HepG2 (cell line): ENCODE measurements at regions not wholly inside any gene's neighbourhood (a gene's known extent, or its start where the extent isn't known, plus 50 kb on each side); places are given as distances from the start of the nearest gene placed in this dataset.

Experiments
- CCAR2 ChIP-seq: fragments of 200-400 bp; formaldehyde crosslinking; optimal IDR thresholded peaks from 2 replicates; pipeline ENCODE3; 2018; ENCODE audit warnings: low read depth, mild to moderate bottlenecking, low read length, moderate library complexity
- ETV5 ChIP-seq: IDR thresholded peaks from 2 replicates; pipeline ENCODE4 v1.6.1; 2018; ENCODE audit warnings: missing biosample characterization, missing genetic modification reagents, inconsistent platforms, borderline replicate concordance
- FOXK2 ChIP-seq: fragments of 450-650 bp; IDR thresholded peaks from 2 replicates; pipeline ENCODE4 v1.6.1; 2016
- GLI4 ChIP-seq: sonication (generic); formaldehyde crosslinking; IDR thresholded peaks from 2 replicates; pipeline ENCODE4 v1.5.1; 2020; ENCODE audit warnings: missing genetic modification reagents, mild to moderate bottlenecking, moderate library complexity, borderline replicate concordance
- MED8 ChIP-seq: sonication (generic); formaldehyde crosslinking; IDR thresholded peaks from 2 replicates; pipeline ENCODE4 v1.8.1; 2023; ENCODE audit warnings: mild to moderate bottlenecking, missing genetic modification reagents; ENCODE audit not compliant: insufficient replicate concordance
- NFIC ChIP-seq: IDR thresholded peaks from 2 replicates; pipeline ENCODE4 v1.6.1; 2012; ENCODE audit warnings: mild to moderate bottlenecking, low read length, inconsistent platforms
- NR3C1 ChIP-seq: sonication (generic); formaldehyde crosslinking; IDR thresholded peaks from 2 replicates; pipeline ENCODE4 v1.4.0; 2020; ENCODE audit warnings: missing genetic modification reagents
- PHF5A ChIP-seq: IDR thresholded peaks from one replicate; pipeline ENCODE4 v1.6.1; 2018; ENCODE audit warnings: low read depth, missing genetic modification reagents; ENCODE audit not compliant: unreplicated experiment
- SOX5 ChIP-seq: IDR thresholded peaks from 2 replicates; pipeline ENCODE4 v1.6.1; 2016; ENCODE audit warnings: borderline replicate concordance
- SYNCRIP ChIP-seq: fragments of 200-400 bp; formaldehyde crosslinking; IDR thresholded peaks from 2 replicates; pipeline ENCODE4 v1.6.1; 2018; ENCODE audit warnings: mild to moderate bottlenecking, low read depth, low read length; ENCODE audit not compliant: insufficient read depth
- ZIK1 ChIP-seq: sonication (generic); formaldehyde crosslinking; IDR thresholded peaks from 2 replicates; pipeline ENCODE4 v1.5.0; 2020; ENCODE audit warnings: mild to moderate bottlenecking, low read depth, missing genetic modification reagents, borderline replicate concordance
- ZNF629 ChIP-seq: sonication (generic); formaldehyde crosslinking; conservative IDR thresholded peaks from 2 replicates; pipeline ENCODE4 v1.5.0; 2020; ENCODE audit warnings: missing genetic modification reagents
- ZNF788 ChIP-seq: sonication (generic); formaldehyde crosslinking; IDR thresholded peaks from 2 replicates; pipeline ENCODE4 v1.5.0; 2020; ENCODE audit warnings: mild to moderate bottlenecking, missing genetic modification reagents, borderline replicate concordance
- TF ChIP-seq, protein P1 (sequence below): sonication (generic); formaldehyde crosslinking; IDR thresholded peaks from 2 replicates; pipeline ENCODE4 v1.4.0; 2020; ENCODE audit warnings: mild to moderate bottlenecking, missing genetic modification reagents
- TF ChIP-seq, protein P2 (sequence below): IDR thresholded peaks from 2 replicates; pipeline ENCODE4 v1.6.1; 2012; ENCODE audit warnings: inconsistent platforms
- TF ChIP-seq, protein P3 (sequence below): IDR thresholded peaks from 2 replicates; pipeline ENCODE4 v1.6.1; 2012; ENCODE audit warnings: low read length, improper control_type of control experiment
- TF ChIP-seq, protein P4 (sequence below), 2 experiments: fragments of 450-650 bp in 1 of 2; sonication (generic) in 1 of 2; formaldehyde crosslinking in 1 of 2; IDR thresholded peaks; 2 replicates each; pipeline versions ENCODE4 v1.6.1 to v1.8.0; 2016 to 2022; ENCODE audit warnings: antibody characterized with exemption in 1 of 2, mild to moderate bottlenecking in 1 of 2, missing genetic modification reagents in 1 of 2

DNA sequence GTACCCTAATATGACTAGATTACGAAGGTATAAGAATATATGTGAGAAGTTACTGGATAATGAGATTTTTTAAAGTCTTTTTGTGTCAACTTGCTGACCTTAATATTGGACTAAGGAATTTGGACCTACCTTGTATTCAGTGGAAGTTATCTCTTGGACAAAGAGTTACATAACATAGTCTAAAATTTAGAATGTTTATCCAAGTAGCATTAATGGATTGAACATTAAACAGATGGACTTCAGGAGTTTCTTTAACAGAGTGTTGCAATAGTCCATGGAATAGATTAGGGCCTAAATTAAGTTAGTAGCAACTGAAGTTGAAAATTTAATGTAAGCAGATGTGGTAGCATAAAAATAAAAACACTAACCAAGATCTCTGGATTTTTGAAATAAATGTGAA is 266.4 kb downstream of the PYDC2 start (continued):
- TF ChIP-seq, protein P1, sequence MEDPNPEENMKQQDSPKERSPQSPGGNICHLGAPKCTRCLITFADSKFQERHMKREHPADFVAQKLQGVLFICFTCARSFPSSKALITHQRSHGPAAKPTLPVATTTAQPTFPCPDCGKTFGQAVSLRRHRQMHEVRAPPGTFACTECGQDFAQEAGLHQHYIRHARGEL: no peak
- no peak for TF ChIP-seq ETV5 (CRISPR knock-in tag)
- TF ChIP-seq, protein P2, sequence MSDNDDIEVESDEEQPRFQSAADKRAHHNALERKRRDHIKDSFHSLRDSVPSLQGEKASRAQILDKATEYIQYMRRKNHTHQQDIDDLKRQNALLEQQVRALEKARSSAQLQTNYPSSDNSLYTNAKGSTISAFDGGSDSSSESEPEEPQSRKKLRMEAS: no peak
- no peak for TF ChIP-seq CCAR2
- peak; percentile 47; the same call in 1 of the 2 replicates for TF ChIP-seq NFIC
- TF ChIP-seq ZIK1 (CRISPR knock-in tag): no peak
- no peak for TF ChIP-seq NR3C1 (CRISPR knock-in tag)
- TF ChIP-seq PHF5A (CRISPR knock-in tag): no peak
- no peak for TF ChIP-seq ZNF629 (CRISPR knock-in tag)
- TF ChIP-seq ZNF788: no peak
- TF ChIP-seq, protein P3, sequence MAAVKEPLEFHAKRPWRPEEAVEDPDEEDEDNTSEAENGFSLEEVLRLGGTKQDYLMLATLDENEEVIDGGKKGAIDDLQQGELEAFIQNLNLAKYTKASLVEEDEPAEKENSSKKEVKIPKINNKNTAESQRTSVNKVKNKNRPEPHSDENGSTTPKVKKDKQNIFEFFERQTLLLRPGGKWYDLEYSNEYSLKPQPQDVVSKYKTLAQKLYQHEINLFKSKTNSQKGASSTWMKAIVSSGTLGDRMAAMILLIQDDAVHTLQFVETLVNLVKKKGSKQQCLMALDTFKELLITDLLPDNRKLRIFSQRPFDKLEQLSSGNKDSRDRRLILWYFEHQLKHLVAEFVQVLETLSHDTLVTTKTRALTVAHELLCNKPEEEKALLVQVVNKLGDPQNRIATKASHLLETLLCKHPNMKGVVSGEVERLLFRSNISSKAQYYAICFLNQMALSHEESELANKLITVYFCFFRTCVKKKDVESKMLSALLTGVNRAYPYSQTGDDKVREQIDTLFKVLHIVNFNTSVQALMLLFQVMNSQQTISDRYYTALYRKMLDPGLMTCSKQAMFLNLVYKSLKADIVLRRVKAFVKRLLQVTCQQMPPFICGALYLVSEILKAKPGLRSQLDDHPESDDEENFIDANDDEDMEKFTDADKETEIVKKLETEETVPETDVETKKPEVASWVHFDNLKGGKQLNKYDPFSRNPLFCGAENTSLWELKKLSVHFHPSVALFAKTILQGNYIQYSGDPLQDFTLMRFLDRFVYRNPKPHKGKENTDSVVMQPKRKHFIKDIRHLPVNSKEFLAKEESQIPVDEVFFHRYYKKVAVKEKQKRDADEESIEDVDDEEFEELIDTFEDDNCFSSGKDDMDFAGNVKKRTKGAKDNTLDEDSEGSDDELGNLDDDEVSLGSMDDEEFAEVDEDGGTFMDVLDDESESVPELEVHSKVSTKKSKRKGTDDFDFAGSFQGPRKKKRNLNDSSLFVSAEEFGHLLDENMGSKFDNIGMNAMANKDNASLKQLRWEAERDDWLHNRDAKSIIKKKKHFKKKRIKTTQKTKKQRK: no peak
- TF ChIP-seq, protein P4, sequence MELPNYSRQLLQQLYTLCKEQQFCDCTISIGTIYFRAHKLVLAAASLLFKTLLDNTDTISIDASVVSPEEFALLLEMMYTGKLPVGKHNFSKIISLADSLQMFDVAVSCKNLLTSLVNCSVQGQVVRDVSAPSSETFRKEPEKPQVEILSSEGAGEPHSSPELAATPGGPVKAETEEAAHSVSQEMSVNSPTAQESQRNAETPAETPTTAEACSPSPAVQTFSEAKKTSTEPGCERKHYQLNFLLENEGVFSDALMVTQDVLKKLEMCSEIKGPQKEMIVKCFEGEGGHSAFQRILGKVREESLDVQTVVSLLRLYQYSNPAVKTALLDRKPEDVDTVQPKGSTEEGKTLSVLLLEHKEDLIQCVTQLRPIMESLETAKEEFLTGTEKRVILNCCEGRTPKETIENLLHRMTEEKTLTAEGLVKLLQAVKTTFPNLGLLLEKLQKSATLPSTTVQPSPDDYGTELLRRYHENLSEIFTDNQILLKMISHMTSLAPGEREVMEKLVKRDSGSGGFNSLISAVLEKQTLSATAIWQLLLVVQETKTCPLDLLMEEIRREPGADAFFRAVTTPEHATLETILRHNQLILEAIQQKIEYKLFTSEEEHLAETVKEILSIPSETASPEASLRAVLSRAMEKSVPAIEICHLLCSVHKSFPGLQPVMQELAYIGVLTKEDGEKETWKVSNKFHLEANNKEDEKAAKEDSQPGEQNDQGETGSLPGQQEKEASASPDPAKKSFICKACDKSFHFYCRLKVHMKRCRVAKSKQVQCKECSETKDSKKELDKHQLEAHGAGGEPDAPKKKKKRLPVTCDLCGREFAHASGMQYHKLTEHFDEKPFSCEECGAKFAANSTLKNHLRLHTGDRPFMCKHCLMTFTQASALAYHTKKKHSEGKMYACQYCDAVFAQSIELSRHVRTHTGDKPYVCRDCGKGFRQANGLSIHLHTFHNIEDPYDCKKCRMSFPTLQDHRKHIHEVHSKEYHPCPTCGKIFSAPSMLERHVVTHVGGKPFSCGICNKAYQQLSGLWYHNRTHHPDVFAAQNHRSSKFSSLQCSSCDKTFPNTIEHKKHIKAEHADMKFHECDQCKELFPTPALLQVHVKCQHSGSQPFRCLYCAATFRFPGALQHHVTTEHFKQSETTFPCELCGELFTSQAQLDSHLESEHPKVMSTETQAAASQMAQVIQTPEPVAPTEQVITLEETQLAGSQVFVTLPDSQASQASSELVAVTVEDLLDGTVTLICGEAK (IDR thresholded peaks at IDR 0.05): no peak
- TF ChIP-seq, protein P4 (CRISPR knock-in tag; IDR thresholded peaks at IDR 0.05): no peak
- TF ChIP-seq GLI4 (CRISPR knock-in tag): no peak
- TF ChIP-seq FOXK2: no peak
- TF ChIP-seq SYNCRIP: no peak
- peak; percentile 82; the same call in 1 of the 2 replicates for TF ChIP-seq SOX5
- no peak for TF ChIP-seq MED8 (CRISPR knock-in tag)
